VCaP (cell line): ENCODE measurements at regions not wholly inside any gene's neighbourhood (a gene's known extent, or its start where the extent isn't known, plus 50 kb on each side); places are given as distances from the start of the nearest gene placed in this dataset.

Source experiments
- H3K27ac ChIP-seq: fragments of 450-650 bp; 2 replicates; pipeline ENCODE4 v1.5.1; 2017
- TF ChIP-seq, protein P1 (sequence below): fragments of 450-650 bp; conservative IDR thresholded peaks from 2 replicates; pipeline ENCODE4 v1.5.1; 2017; ENCODE audit warnings: mild to moderate bottlenecking, moderate library complexity

DNA sequence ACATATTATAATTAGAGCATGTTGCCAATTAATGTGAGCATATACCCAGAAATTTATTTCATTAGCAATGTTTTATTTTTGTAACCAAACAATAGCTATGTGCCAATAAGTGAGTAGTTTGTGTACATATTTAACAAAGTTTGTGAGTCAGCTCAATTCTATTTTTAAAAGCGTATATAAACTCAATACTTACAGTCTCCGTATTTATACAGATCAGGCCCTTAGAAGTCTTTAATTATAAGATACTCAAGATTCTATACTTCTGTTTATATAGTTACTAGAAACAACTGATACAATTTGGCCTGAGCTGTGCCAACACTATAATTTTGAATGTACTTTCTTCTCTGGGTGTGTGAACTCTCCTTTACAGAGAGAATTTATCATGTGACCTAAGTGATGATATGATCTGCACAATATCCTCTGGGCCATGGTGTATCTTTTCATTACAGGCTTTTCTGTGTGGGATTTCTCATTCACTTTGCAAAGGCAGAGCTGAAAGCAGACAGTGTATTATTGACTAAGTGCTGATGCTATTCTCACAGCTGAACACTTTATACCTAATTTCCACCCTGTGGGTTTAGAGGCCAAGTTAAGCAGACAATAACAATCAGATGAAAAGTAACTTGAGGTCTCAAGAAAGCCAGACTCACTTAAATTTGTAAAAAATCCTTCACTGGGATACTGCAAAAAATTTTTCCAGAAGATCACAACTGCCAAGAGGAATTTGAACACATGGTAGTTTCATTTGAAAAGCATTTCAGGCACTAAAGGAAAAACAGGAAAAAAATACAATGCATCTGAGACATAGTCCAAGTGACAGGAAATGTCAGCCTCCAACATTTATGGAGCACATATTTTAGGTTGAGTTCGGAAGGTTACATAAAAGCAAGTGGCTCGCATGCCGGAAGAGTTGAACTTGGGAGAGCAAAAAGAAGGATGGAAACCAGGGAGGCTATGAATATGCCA is 277.9 kb upstream of the SEMA6D start:
- TF ChIP-seq, protein P1, sequence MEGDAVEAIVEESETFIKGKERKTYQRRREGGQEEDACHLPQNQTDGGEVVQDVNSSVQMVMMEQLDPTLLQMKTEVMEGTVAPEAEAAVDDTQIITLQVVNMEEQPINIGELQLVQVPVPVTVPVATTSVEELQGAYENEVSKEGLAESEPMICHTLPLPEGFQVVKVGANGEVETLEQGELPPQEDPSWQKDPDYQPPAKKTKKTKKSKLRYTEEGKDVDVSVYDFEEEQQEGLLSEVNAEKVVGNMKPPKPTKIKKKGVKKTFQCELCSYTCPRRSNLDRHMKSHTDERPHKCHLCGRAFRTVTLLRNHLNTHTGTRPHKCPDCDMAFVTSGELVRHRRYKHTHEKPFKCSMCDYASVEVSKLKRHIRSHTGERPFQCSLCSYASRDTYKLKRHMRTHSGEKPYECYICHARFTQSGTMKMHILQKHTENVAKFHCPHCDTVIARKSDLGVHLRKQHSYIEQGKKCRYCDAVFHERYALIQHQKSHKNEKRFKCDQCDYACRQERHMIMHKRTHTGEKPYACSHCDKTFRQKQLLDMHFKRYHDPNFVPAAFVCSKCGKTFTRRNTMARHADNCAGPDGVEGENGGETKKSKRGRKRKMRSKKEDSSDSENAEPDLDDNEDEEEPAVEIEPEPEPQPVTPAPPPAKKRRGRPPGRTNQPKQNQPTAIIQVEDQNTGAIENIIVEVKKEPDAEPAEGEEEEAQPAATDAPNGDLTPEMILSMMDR, result no peak
- no peak overlapping the region for H3K27ac ChIP-seq

DNA sequence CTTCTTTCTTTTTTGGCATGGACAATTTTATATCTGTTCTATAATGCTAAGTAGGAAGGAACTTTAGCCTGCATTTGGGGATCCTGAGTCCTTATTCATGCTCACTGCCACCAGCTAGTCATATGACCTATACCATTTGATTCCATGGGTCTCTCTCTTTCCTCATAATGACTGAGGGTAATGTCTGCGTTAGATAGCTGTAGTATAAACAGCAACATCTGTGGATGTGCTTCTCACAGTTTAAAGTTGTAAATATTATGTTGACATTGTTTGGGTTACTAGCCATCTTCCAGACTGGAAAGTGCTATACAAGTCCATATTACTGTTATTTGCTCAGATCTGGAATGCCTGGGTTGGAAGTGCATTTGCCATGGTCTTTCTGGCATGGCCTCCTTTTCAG is 274.9 kb upstream of the SEMA6D start:
- no peak overlapping the region for H3K27ac ChIP-seq
- TF ChIP-seq, protein P1, result no peak

DNA sequence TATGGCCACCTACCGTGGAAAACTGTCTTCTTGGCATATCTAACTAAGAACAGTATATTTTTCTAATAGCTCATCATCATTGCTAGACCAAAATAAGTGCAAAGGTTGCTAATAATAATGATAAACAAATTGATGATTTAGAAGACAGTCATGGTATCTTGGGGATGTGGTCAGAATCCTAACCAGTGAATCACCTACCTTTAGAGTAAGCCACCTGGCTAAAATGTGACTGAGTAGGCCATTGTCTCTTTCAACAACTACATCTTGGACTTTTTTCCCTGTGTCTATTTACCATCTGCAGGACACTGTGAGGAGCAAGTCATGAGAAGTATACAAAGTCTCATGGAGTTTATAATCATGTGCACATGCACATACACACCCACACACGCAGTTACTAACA is 273.5 kb upstream of the SEMA6D start:
- TF ChIP-seq, protein P1, result no peak
- no peak overlapping the region for H3K27ac ChIP-seq

DNA sequence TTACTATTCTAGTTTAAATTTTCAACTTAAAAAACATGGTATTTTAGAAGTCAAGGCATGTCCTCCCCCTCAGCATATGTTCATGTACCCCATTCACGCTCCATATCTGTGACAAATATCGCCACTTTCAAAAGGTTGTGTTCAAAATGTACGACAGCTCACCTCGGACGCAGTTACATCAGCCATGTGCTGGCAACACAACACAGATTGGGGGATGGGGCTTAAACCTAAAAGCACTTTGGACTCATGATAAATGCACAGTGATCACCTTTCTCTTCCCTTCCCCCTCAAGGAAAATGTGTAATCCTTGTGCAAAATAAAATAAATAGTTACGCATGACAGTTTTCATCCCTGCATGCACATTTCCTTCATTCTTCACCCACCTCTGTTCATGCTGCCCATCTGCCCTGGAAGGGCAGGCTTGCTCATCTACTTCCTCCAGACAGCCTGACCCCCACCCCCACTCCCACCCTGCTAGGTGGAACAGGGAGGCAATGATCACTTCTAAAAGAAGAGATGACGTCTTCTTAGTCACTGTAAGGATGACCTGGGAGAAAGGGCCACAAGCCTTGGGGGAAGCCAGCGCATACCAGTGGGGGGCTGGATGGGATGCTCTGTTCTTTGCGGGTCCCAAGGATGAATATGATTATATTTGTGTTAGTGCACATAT is 271.4 kb upstream of the SEMA6D start:
- H3K27ac ChIP-seq, result no peak overlapping the region
- TF ChIP-seq, protein P1, result no peak

DNA sequence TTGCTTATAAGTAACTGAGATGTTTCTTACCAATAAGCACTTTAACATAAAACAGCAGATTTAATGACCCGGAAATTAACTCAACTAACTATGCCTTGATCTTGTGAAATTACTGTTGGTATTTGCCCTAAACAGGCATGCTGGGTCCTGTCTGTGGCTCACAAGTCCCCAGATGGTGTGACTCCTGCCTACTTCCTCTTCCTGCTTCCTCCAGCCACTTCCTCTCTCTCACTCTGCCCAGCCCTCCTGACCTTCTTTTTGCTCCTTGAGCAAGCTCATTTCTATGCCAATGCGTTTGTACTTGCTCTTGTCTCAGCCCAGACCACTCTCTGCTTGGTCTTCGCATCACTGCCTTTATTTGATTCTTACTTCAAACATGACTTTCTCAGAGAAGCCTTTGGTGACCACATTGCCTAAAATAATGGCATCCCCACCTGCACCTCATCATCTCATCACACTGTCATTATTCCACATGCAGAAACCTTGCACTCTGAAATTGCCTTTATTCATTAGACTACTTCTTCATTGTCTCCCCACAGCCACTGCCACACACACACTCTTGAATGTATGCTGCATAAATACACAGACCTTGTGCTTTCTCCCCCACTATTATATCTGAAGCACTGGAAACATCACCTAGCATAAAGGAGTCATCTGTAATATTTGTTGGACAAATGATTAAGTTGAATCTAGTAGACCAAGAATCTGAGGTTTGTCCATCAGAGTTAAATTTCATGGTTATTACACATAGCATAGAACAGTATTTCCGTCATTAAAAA is 256.3 kb upstream of the SEMA6D start:
- TF ChIP-seq, protein P1, result no peak
- no peak overlapping the region for H3K27ac ChIP-seq

DNA sequence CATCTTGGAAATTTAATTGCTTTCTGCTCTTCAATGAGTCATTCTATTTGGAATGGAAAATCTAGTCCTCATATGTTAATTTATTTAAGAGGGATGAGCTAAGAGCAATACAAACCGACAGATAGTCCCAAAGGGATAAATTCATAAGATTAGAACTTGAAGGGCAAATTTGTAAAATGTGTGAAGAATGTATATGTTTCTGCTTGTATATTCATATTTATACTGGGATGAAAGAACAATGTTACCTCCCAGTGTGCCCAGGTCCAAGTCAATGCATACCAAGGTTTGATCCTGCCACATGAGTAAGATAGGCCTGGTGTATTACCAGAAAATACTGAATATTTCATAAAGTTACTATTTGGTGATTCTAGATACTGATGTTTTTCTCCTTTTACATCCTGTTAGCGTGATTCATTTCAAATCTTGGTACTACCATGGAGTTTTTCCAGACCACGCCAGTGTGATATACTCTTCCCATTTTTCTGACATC is 255.6 kb upstream of the SEMA6D start:
- TF ChIP-seq, protein P1, result no peak
- H3K27ac ChIP-seq, result no peak overlapping the region

DNA sequence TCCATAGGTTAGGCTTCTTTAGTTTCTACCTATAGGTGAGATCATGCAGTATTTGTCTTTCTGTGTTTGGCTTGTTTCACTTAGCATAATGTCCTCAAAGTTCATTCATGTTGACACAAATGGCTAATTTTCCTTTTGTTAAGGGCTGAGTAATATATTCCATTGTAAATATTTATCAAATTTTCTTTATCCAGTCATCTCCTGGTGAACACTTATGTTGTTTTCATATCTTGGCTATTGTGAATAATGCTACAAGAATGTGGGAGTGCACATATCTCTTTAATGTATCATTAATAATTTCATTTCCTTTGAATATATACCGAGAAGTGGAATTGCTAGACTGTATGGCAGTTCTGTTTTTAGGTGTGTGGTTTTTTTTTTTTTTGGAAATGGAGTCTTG is 250.9 kb upstream of the SEMA6D start:
- TF ChIP-seq, protein P1, result no peak
- no peak overlapping the region for H3K27ac ChIP-seq
